NB4 (cell line): ENCODE measurements at regions not wholly inside any gene's neighbourhood (a gene's known extent, or its start where the extent isn't known, plus 50 kb on each side); places are given as distances from the start of the nearest gene placed in this dataset.

Experiments used
- POLR2A ChIP-seq: IDR thresholded peaks from 2 replicates; pipeline ENCODE4 v1.6.1; 2011; ENCODE audit warnings: mild to moderate bottlenecking; ENCODE audit not compliant: insufficient read length; ENCODE audit errors: extremely low read depth
- TF ChIP-seq, protein P1 (sequence below): IDR thresholded peaks from one replicate; pipeline ENCODE4 v1.5.1; 2012; ENCODE audit warnings: low read depth, low read length

DNA sequence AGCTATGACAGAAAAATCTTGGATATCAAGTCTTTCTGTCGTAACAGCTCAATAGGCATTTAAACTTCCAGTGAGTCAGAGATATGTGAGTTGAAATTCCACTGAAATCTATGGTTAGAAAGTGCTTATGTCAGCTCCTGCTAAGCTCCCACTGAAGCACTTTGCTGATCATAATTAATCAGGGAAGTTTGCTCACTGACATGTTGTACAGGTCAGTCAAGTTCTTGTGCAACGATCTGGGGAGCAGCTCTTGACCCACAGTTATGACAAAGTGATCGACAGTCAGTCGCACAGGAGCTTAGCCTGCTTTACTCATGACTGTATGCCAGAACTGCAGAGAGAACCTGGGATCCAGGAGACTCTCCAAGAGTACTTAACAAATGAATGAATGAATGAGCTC, 453.5 kb downstream of the SOX2 start:
- no peak for TF ChIP-seq POLR2A
- TF ChIP-seq, protein P1, sequence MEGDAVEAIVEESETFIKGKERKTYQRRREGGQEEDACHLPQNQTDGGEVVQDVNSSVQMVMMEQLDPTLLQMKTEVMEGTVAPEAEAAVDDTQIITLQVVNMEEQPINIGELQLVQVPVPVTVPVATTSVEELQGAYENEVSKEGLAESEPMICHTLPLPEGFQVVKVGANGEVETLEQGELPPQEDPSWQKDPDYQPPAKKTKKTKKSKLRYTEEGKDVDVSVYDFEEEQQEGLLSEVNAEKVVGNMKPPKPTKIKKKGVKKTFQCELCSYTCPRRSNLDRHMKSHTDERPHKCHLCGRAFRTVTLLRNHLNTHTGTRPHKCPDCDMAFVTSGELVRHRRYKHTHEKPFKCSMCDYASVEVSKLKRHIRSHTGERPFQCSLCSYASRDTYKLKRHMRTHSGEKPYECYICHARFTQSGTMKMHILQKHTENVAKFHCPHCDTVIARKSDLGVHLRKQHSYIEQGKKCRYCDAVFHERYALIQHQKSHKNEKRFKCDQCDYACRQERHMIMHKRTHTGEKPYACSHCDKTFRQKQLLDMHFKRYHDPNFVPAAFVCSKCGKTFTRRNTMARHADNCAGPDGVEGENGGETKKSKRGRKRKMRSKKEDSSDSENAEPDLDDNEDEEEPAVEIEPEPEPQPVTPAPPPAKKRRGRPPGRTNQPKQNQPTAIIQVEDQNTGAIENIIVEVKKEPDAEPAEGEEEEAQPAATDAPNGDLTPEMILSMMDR, result no peak
